Thoracic aorta (tissue), 2 donors: ENCODE measurements at regions not wholly inside any gene's neighbourhood (a gene's known extent, or its start where the extent isn't known, plus 50 kb on each side); places are given as distances from the start of the nearest gene placed in this dataset.

ENCODE experiments used
- ATAC-seq: fragments of 150-250 bp; one replicate; pipeline ENCODE4 v1.8.0; 2017; ENCODE audit warnings: low read depth; ENCODE audit not compliant: insufficient number of reproducible peaks, low FRiP score
- DNase-seq: peaks from one replicate; pipeline ENCODE4 v3.0.0-alpha.2; 2020; ENCODE audit warnings: low spot score
- H3K27ac ChIP-seq, 2 donors: fragments of 200-600 bp; sonication (generic); 1 replicate in 1 of 2; 2 replicates in 1 of 2; pipeline ENCODE4 v1.5.1; 2016; ENCODE audit warnings: mild to moderate bottlenecking in 2 of 2, moderate library complexity in 2 of 2
- H3K27me3 ChIP-seq: fragments of 200-600 bp; sonication (generic); replicated peaks from 2 replicates; pipeline ENCODE4 v1.6.0; 2016; ENCODE audit warnings: mild to moderate bottlenecking; ENCODE audit not compliant: insufficient read depth
- H3K36me3 ChIP-seq: fragments of 200-600 bp; sonication (generic); one replicate; pipeline ENCODE4 v1.5.1; 2016
- H3K4me1 ChIP-seq, 2 donors: fragments of 200-600 bp; sonication (generic); 1 replicate in 1 of 2; 2 replicates in 1 of 2; pipeline versions ENCODE4 v1.5.1 to v1.6.0; 2016; ENCODE audit warnings: low read depth in 2 of 2, mild to moderate bottlenecking in 1 of 2; ENCODE audit not compliant: control insufficient read depth in 1 of 2
- H3K4me3 ChIP-seq: fragments of 200-600 bp; sonication (generic); 2 replicates; pipeline ENCODE4 v1.5.1; 2016; ENCODE audit warnings: mild to moderate bottlenecking
- H3K9me3 ChIP-seq: fragments of 200-600 bp; sonication (generic); 2 replicates; pipeline ENCODE4 v1.5.1; 2016
- CTCF ChIP-seq: fragments of 200-600 bp; sonication (generic); IDR thresholded peaks from one replicate; pipeline ENCODE4 v1.5.1; 2019; ENCODE audit warnings: antibody characterized with exemption

GRCh38 chr12:43102546-43103264, 449.3 kb downstream of the ADAMTS20 start:
- Histone ChIP-seq H3K27me3 (no peaks in the 10 kb centered on the region), H3K9me3 (no peaks in the 10 kb centered on the region), H3K4me1 (no peaks in the 10 kb centered on the region), H3K36me3 (no peaks in the 10 kb centered on the region), H3K4me3 (no peak overlapping the region), H3K27ac (no peak overlapping the region)
- no peak for DNase-seq
- no peak for TF ChIP-seq CTCF
- no peak for ATAC-seq

- TF ChIP-seq CTCF = no peak
- ATAC-seq (no peak), DNase-seq (no peak)
- Histone ChIP-seq H3K4me3 (no peak overlapping the region), H3K36me3 (no peaks in the 10 kb centered on the region), H3K9me3 (no peaks in the 10 kb centered on the region), H3K27ac (no peak overlapping the region), H3K4me1 (no peaks in the 10 kb centered on the region), H3K27me3 (no peaks in the 10 kb centered on the region)
Measured at GRCh38 chr12:43100231-43100630, 451.8 kb downstream of the ADAMTS20 start.

- no peak for DNase-seq
- no peak overlapping the region for H3K4me3 ChIP-seq
- no peaks in the 10 kb centered on the region for H3K4me1 ChIP-seq
- no peaks in the 10 kb centered on the region for H3K9me3 ChIP-seq
- no peak for TF ChIP-seq CTCF
- no peaks in the 10 kb centered on the region for H3K36me3 ChIP-seq
- H3K27me3 ChIP-seq = no peaks in the 10 kb centered on the region
- H3K27ac ChIP-seq = no peak overlapping the region
- ATAC-seq = no peak
Measured at GRCh38 chr12:43099691-43100163, 452.3 kb downstream of the ADAMTS20 start.

GRCh38 chr12:43098766-43099550, 453.0 kb downstream of the ADAMTS20 start:
- H3K36me3 ChIP-seq = no peaks in the 10 kb centered on the region
- no peak overlapping the region for H3K27ac ChIP-seq
- H3K4me3 ChIP-seq = no peak overlapping the region
- DNase-seq (no peak), ATAC-seq (no peak)
- no peaks in the 10 kb centered on the region for H3K4me1 ChIP-seq
- TF ChIP-seq CTCF = no peak
- no peaks in the 10 kb centered on the region for H3K27me3 ChIP-seq
- no peaks in the 10 kb centered on the region for H3K9me3 ChIP-seq

GRCh38 chr12:43098071-43098470, 453.9 kb downstream of the ADAMTS20 start:
- Histone ChIP-seq H3K27ac (no peak overlapping the region), H3K27me3 (no peaks in the 10 kb centered on the region), H3K9me3 (no peaks in the 10 kb centered on the region), H3K4me1 (no peaks in the 10 kb centered on the region), H3K4me3 (no peak overlapping the region), H3K36me3 (no peaks in the 10 kb centered on the region)
- DNase-seq = no peak
- ATAC-seq = no peak
- TF ChIP-seq CTCF = no peak
